ENCODE measurements at regions not wholly inside any gene's neighbourhood (a gene's known extent, or its start where the extent isn't known, plus 50 kb on each side); places are given as distances from the start of the nearest gene placed in this dataset.

GRCh38 chr1:79792219-79792930 is 785.8 kb upstream of the ADGRL4 start:
- TF ChIP-seq CTCF (IDR thresholded peaks at IDR 0.05) (no peak), POLR2A (IDR thresholded peaks at IDR 0.05) (no peak)

Measured in adrenal gland (tissue), 5 donors.